ENCODE measurements at regions not wholly inside any gene's neighbourhood (a gene's known extent, or its start where the extent isn't known, plus 50 kb on each side); places are given as distances from the start of the nearest gene placed in this dataset.
"Not testable (repeated sequence)": the region's sequence is repeated elsewhere in the genome, so short reads cannot be mapped to it uniquely, and the experiment has no call there.

DNA sequence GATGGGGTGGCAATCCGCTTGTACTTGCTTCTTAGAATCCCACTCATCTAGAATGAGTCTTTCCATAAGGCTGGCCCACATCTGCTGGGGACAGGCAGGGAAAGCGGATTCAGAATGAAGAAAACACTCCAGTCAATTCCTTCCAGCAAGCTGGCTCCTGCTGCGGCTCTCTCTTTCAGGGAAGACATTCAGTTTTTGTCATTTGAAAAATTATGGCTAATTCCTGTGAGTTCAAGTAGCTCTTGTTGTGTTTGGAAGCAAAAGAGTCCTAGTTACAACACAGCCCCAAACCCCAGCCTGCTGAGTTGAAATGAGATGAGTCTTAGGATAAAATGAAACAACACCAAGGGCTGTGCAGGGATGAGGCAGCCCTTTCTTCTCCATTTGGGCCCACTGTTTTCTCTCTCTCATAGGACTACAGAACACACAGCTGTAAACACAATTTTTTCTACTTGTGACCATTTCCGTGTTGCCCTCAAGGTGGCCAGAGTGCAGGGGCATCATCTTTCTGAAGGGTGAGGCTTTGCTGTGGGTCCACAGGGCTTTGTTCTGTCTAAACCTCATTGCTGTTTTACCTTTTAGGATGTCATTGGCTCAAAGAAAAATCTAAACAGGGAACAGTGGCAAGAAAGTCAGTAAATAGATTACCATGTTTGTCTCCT lies 90.8 kb upstream of the EEPD1 start:
- intact Hi-C loops (cut with DNase I), result no loop called here
- H3K36me3 ChIP-seq, result no peaks in the 10 kb centered on the region
- no peak for DNase-seq (ENCODE audit: extremely low spot score in 2 of 2)
- no peaks in the 10 kb centered on the region for H3K9me3 ChIP-seq
- no peaks in the 10 kb centered on the region for H3K27me3 ChIP-seq
- TF ChIP-seq POLR2AphosphoS5 (IDR thresholded peaks at IDR 0.05; ENCODE audit: insufficient read depth in 1 of 2, low read depth in 1 of 2), result no peak
- no peak for TF ChIP-seq POLR2A (IDR thresholded peaks at IDR 0.05)
- TF ChIP-seq, protein P1, sequence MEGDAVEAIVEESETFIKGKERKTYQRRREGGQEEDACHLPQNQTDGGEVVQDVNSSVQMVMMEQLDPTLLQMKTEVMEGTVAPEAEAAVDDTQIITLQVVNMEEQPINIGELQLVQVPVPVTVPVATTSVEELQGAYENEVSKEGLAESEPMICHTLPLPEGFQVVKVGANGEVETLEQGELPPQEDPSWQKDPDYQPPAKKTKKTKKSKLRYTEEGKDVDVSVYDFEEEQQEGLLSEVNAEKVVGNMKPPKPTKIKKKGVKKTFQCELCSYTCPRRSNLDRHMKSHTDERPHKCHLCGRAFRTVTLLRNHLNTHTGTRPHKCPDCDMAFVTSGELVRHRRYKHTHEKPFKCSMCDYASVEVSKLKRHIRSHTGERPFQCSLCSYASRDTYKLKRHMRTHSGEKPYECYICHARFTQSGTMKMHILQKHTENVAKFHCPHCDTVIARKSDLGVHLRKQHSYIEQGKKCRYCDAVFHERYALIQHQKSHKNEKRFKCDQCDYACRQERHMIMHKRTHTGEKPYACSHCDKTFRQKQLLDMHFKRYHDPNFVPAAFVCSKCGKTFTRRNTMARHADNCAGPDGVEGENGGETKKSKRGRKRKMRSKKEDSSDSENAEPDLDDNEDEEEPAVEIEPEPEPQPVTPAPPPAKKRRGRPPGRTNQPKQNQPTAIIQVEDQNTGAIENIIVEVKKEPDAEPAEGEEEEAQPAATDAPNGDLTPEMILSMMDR (IDR thresholded peaks at IDR 0.05), result no peak
- no peaks in the 10 kb centered on the region for H3K4me1 ChIP-seq
- no peak overlapping the region for H3K4me3 ChIP-seq
- no peak overlapping the region for H3K27ac ChIP-seq

DNA sequence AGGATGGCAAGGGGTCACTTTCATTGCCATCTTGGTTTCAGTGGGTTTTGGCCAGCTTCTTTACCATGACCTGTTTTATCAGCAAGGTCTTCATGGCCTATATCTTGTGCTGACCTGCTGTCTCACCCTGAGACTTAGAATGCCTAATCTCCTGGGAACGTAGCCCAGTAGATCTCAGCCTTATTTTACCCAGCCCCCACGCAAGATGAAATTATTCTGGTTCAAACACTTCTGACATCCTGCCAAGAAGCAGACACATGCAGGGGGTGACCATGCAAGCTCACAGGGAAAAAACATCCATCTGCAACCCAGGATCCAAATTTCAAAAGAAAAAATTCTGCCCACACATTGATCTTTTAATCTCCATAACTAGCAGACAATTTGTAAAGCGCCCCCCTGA lies 88.4 kb upstream of the EEPD1 start:
- Histone ChIP-seq H3K4me3 (no peak overlapping the region), H3K27me3 (no peaks in the 10 kb centered on the region), H3K36me3 (no peaks in the 10 kb centered on the region), H3K4me1 (no peaks in the 10 kb centered on the region), H3K27ac (no peak overlapping the region), H3K9me3 (no peaks in the 10 kb centered on the region)
- intact Hi-C loops (cut with DNase I), result no loop called here
- no peak for DNase-seq (ENCODE audit: extremely low spot score in 2 of 2)
- TF ChIP-seq, protein P1 (IDR thresholded peaks at IDR 0.05), result no peak
- TF ChIP-seq POLR2A (IDR thresholded peaks at IDR 0.05), result no peak
- TF ChIP-seq POLR2AphosphoS5 (IDR thresholded peaks at IDR 0.05; ENCODE audit: insufficient read depth in 1 of 2, low read depth in 1 of 2), result no peak

DNA sequence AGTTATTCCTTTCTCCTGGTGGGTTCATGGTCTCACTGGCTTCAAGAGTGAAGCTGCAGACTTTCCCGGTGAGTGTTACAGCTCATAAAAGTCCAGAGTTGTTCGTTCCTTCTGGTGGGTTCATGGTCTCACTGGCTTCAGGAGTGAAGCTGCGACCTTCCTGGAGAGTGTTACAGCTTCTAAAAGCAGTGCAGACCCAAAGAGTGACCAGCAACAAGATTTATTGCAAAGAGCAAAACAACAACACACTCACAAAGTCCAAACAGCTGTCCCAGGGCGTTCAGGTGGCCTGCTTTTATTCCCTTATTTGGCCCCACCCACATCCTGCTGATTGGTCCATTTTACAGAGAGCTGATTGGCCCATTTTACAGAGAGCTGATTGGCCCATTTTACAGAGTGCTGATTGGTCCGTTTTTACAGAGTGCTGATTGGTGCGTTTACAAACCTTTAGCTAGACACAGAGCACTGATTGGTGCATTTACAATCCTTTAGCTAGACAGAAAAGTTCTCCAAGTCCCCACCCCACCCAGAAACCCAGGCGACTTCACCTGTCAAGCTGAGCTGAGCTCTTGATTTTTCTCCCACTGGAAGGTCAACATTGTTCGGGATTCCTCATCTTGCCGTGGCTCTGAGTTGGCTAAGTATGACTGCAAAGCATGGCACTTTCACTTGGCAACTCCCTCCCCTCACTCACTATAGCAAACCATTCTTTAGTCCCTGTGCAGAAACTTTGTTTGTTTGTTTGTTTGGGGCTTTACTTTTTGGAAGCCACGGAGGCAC lies 87.3 kb upstream of the EEPD1 start:
- not testable (repeated sequence) for DNase-seq (ENCODE audit: extremely low spot score in 2 of 2)

DNA sequence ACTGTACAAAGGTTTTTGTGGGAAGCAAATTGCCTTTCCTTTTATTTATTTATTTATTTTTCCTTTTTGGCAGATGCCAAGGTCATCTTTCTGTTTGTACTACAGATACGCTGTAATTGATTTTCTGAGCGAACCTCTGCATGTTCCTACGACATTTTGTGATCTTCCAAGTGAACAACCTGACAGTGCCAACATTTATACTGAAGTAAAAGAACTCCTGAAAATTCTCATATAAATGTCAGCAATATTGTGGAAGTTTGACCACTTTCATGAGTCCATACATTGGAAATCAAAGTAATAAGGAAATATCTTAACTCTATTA lies 86.8 kb upstream of the EEPD1 start:
- TF ChIP-seq, protein P1 (IDR thresholded peaks at IDR 0.05), result no peak
- TF ChIP-seq POLR2AphosphoS5 (IDR thresholded peaks at IDR 0.05; ENCODE audit: insufficient read depth in 1 of 2, low read depth in 1 of 2) (no peak), POLR2A (IDR thresholded peaks at IDR 0.05) (no peak)
- Histone ChIP-seq H3K27ac (no peak overlapping the region), H3K4me1 (no peaks in the 10 kb centered on the region), H3K9me3 (no peaks in the 10 kb centered on the region), H3K27me3 (no peaks in the 10 kb centered on the region), H3K4me3 (no peak overlapping the region), H3K36me3 (no peaks in the 10 kb centered on the region)
- intact Hi-C loops (cut with DNase I), result no loop called here
- DNase-seq (ENCODE audit: extremely low spot score in 2 of 2), result no peak

More for the DNA sequence above, 87.3 kb upstream of the EEPD1 start:
- H3K4me3 ChIP-seq; H3K4me1 ChIP-seq; H3K36me3 ChIP-seq; H3K9me3 ChIP-seq; H3K27ac ChIP-seq; intact Hi-C loops (cut with DNase I); H3K27me3 ChIP-seq: not testable (repeated sequence)

DNA sequence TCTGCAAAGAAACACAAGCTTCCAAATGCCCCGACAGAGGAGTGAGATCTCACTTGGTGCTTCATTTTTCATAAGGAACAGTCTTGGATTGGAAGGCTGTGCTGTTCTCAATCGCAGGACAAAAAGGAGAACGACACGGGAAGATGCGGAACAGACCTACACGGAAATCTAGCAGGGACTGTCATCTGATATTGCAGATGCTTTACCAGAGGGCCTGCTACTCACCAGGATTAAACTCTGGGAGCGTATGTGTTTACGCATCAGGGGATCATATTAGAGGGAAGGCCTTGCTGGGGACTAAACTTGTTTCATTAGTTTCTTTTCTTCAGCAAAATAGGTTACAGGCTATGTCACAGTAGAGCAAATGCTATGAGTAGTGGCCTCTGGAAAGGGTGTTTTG lies 82.8 kb upstream of the EEPD1 start:
- Histone ChIP-seq H3K9me3 (no peaks in the 10 kb centered on the region), H3K4me1 (no peaks in the 10 kb centered on the region), H3K36me3 (no peaks in the 10 kb centered on the region), H3K27me3 (no peaks in the 10 kb centered on the region), H3K27ac (no peak overlapping the region), H3K4me3 (no peak overlapping the region)
- TF ChIP-seq, protein P1 (IDR thresholded peaks at IDR 0.05), result no peak
- TF ChIP-seq POLR2AphosphoS5 (IDR thresholded peaks at IDR 0.05; ENCODE audit: insufficient read depth in 1 of 2, low read depth in 1 of 2) (no peak), POLR2A (IDR thresholded peaks at IDR 0.05) (no peak)
- no peak for DNase-seq (ENCODE audit: extremely low spot score in 2 of 2)
- intact Hi-C loops (cut with DNase I), result no loop called here
